ENCODE measurements at regions not wholly inside any gene's neighbourhood (a gene's known extent, or its start where the extent isn't known, plus 50 kb on each side); places are given as distances from the start of the nearest gene placed in this dataset.

DNA sequence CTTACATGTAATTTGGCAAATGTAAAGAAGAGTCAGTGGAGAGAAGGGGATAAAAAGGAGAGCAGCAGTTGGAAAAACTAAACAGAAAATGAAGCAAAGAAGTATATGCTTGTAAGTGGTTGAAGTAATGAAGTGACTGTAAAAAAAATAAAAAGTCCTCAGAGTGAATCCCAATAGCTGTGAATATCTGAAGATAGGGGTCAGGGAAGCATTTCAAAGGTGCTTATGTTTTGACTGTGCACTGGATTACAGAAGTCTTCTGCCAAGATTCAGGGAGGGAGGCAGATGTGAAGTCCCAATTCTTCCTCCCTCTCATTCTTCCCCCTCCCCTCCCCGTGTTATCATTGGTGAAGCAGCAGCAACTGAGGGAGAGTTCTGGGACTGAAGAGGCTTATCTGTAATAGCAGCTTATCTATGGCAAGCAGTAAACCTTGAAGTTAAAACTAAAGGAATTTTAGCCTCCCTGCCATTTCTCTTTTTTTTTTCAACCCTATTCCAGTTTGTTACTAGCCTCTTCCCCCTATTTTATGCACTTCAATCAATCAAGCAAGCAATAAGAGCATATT lies 597.9 kb downstream of the IGSF11 start (continued):
- TF ChIP-seq, protein P1, sequence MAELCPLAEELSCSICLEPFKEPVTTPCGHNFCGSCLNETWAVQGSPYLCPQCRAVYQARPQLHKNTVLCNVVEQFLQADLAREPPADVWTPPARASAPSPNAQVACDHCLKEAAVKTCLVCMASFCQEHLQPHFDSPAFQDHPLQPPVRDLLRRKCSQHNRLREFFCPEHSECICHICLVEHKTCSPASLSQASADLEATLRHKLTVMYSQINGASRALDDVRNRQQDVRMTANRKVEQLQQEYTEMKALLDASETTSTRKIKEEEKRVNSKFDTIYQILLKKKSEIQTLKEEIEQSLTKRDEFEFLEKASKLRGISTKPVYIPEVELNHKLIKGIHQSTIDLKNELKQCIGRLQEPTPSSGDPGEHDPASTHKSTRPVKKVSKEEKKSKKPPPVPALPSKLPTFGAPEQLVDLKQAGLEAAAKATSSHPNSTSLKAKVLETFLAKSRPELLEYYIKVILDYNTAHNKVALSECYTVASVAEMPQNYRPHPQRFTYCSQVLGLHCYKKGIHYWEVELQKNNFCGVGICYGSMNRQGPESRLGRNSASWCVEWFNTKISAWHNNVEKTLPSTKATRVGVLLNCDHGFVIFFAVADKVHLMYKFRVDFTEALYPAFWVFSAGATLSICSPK (IDR thresholded peaks at IDR 0.05; ENCODE audit: borderline replicate concordance) = no peak
- no peak for TF ChIP-seq ZNF436 (CRISPR knock-in tag; IDR thresholded peaks at IDR 0.05)
- TF ChIP-seq FOXA3 (CRISPR knock-in tag; conservative IDR thresholded peaks at IDR 0.05 in 1 of 2, IDR thresholded peaks at IDR 0.05 in 1 of 2) = no peak
- no peak for TF ChIP-seq CAMTA2 (CRISPR knock-in tag; conservative IDR thresholded peaks at IDR 0.05)
- no peak for TF ChIP-seq TGIF2 (CRISPR knock-in tag; IDR thresholded peaks at IDR 0.05)
- TF ChIP-seq, protein P2, sequence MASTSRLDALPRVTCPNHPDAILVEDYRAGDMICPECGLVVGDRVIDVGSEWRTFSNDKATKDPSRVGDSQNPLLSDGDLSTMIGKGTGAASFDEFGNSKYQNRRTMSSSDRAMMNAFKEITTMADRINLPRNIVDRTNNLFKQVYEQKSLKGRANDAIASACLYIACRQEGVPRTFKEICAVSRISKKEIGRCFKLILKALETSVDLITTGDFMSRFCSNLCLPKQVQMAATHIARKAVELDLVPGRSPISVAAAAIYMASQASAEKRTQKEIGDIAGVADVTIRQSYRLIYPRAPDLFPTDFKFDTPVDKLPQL (IDR thresholded peaks at IDR 0.05; ENCODE audit: extremely low read depth, insufficient read length) = no peak
- no peak for TF ChIP-seq ZFX (CRISPR knock-in tag; IDR thresholded peaks at IDR 0.05)
- no peak for TF ChIP-seq CEBPB (tag; IDR thresholded peaks at IDR 0.05)
- TF ChIP-seq FOXA1 (IDR thresholded peaks at IDR 0.05; ENCODE audit: borderline replicate concordance) = no peak
- TF ChIP-seq ELF1 (tag; IDR thresholded peaks at IDR 0.05) = no peak
- TF ChIP-seq HDGF (IDR thresholded peaks at IDR 0.05) = no peak
- no peak for TF ChIP-seq NELFE (IDR thresholded peaks at IDR 0.05; ENCODE audit: insufficient read depth, insufficient read length)
- no peak for TF ChIP-seq SMAD1 (IDR thresholded peaks at IDR 0.05; ENCODE audit: low read depth, low read length, partially characterized antibody)
- no peak for TF ChIP-seq EZH2 (IDR thresholded peaks at IDR 0.05; ENCODE audit: borderline replicate concordance, low read depth, low read length)
- TF ChIP-seq, protein P3, sequence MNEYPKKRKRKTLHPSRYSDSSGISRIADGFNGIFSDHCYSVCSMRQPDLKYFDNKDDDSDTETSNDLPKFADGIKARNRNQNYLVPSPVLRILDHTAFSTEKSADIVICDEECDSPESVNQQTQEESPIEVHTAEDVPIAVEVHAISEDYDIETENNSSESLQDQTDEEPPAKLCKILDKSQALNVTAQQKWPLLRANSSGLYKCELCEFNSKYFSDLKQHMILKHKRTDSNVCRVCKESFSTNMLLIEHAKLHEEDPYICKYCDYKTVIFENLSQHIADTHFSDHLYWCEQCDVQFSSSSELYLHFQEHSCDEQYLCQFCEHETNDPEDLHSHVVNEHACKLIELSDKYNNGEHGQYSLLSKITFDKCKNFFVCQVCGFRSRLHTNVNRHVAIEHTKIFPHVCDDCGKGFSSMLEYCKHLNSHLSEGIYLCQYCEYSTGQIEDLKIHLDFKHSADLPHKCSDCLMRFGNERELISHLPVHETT (CRISPR knock-in tag; conservative IDR thresholded peaks at IDR 0.05 in 1 of 2, IDR thresholded peaks at IDR 0.05 in 1 of 2) = peak in 1 of 2 experiments; percentile 54; a peak in 1 of 4 replicates
- no peak for TF ChIP-seq HNRNPUL1 (IDR thresholded peaks at IDR 0.05; ENCODE audit: low read length)
- no peak for TF ChIP-seq TRIM28 (IDR thresholded peaks at IDR 0.05)
- no peak for TF ChIP-seq PTTG1 (tag; IDR thresholded peaks at IDR 0.05; ENCODE audit: low read depth)
- TF ChIP-seq NR3C1 (CRISPR knock-in tag; IDR thresholded peaks at IDR 0.05) = no peak
- TF ChIP-seq ZNF175 (CRISPR knock-in tag; IDR thresholded peaks at IDR 0.05; ENCODE audit: low read depth) = no peak
- TF ChIP-seq, protein P4, sequence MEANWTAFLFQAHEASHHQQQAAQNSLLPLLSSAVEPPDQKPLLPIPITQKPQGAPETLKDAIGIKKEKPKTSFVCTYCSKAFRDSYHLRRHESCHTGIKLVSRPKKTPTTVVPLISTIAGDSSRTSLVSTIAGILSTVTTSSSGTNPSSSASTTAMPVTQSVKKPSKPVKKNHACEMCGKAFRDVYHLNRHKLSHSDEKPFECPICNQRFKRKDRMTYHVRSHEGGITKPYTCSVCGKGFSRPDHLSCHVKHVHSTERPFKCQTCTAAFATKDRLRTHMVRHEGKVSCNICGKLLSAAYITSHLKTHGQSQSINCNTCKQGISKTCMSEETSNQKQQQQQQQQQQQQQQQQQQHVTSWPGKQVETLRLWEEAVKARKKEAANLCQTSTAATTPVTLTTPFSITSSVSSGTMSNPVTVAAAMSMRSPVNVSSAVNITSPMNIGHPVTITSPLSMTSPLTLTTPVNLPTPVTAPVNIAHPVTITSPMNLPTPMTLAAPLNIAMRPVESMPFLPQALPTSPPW (CRISPR knock-in tag; IDR thresholded peaks at IDR 0.05) = peak; percentile 76
- TF ChIP-seq SAFB2 (IDR thresholded peaks at IDR 0.05; ENCODE audit: borderline replicate concordance, low read depth, low read length, severe bottlenecking) = no peak
- TF ChIP-seq FIP1L1 (IDR thresholded peaks at IDR 0.05; ENCODE audit: low read depth, low read length, poor library complexity, severe bottlenecking) = no peak
- peak; percentile 94 for TF ChIP-seq ARID1B (IDR thresholded peaks at IDR 0.05)

Data from K562 (cell line).